HuH-7.5 (cell line): ENCODE measurements at regions not wholly inside any gene's neighbourhood (a gene's known extent, or its start where the extent isn't known, plus 50 kb on each side); places are given as distances from the start of the nearest gene placed in this dataset.

Experiments
- DNase-seq: peaks from one replicate; pipeline ENCODE4 v3.0.0; 2011; ENCODE audit warnings: low spot score

DNA sequence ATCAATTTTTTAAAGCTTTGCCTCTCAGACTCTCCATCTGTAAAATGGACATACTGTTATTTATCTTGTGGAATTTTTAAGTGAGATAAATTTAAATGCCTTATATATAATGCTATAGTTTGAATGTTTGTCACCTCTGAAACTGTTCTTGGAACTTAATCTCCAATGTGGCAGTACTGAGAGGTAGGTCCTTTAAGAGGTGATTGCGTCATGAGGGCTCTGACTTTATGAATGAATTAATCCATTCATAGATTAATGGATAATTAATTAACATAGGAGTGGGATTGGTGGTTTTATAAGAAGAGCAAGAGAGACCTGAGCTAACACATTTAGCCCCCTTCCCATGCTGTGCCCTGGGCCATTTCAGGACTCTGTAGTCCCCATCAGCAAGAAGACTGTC is 326.3 kb upstream of the TSHZ2 start:
- no peak for DNase-seq

- no peak for DNase-seq
These were observed 329.1 kb upstream of the TSHZ2 start for GRCh38 chr20:52643034-52643433.

GRCh38 chr20:52637201-52637600 is 335.0 kb upstream of the TSHZ2 start:
- DNase-seq: no peak

- DNase-seq: no peak
These were observed 340.7 kb upstream of the TSHZ2 start for GRCh38 chr20:52631469-52631868.

DNA sequence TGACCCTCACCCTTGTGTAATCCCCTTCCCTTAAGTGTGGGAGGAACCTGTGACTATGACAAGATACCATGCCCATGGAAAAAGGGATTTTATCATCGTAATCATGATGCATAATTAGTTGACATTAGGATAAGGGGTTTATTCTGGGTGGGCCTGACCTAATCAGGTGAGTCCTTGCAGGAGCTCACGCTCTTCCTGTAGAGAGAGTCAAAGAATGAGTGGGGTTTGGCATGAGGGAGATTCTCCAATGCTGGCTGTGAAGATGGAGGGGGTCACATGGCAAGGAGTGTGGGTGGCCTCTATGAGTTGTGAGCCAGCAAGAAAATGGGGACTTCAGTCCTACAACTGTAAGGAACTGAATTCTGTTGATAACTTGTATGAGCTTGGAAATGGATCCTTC is 342.0 kb upstream of the TSHZ2 start:
- no peak for DNase-seq

GRCh38 chr20:52624281-52624680 is 347.9 kb upstream of the TSHZ2 start:
- DNase-seq: no peak

- no peak for DNase-seq
These were observed 350.1 kb upstream of the TSHZ2 start for GRCh38 chr20:52622081-52622480.

GRCh38 chr20:52621401-52621800 is 350.8 kb upstream of the TSHZ2 start:
- DNase-seq: no peak

DNA sequence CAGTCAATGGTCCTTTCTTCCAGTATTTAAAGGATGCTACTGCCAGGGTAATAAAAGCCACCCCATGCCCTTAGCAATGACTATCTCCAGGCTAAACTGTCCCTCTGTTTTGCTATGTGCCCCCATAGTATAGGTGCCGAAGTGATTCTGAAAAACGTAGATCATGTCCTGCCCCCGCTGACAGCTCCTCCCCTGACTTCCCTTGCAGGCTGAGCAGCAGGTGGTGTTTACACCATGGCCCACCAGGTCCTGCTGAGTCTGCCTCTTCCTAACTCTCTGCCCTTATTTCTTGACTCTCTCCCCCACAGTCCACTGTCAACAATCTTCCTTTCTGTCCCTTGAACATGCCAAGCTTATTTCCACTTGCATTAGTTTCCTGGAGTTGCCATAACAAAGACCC is 352.5 kb upstream of the TSHZ2 start:
- no peak for DNase-seq

DNA sequence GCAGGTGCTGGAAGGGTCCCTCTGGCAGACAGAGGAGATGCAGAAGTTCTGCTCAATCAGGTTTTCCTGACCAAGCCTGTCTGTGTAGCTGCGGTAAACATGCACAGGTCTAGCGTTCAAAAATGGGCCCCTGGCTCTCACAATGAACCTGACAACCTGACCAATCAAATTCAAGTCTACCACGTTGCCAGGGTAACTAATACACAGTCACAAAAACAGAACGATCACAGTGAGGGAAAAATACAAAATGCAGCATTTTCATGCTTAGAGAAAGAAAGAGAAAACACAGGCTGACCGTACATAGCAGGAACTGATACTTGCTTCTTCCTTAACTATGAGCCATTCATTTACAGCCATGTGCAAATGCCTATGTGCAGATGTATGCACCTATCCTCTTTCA is 353.1 kb upstream of the TSHZ2 start:
- DNase-seq: no peak

DNA sequence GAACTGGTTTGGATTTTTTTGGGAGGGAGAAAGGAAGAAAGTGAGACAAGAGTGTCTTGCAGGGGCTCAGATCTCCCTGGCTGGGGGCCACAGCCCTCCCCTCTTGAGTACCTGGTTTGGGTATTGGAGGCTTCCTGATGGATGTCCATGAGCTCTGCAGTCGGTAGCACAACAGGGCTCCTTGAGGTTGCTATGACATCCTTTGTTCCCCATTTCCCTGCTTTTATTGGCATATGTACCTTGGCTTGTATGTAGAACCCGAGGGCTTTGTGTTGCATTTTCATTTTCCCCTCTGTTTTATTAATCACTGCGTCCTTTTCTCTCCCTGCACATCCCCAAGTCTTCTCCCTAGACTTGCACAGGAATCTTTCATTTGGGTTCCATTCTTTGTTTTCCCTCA is 355.5 kb upstream of the TSHZ2 start:
- no peak for DNase-seq

GRCh38 chr20:52614051-52614863 is 357.9 kb upstream of the TSHZ2 start:
- DNase-seq: no peak

- no peak for DNase-seq
These were observed 360.0 kb upstream of the TSHZ2 start for GRCh38 chr20:52612046-52612632.

GRCh38 chr20:52610749-52611148 is 361.4 kb upstream of the TSHZ2 start:
- no peak for DNase-seq

- DNase-seq: no peak
These were observed 370.7 kb upstream of the TSHZ2 start for GRCh38 chr20:52601295-52601971.

DNA sequence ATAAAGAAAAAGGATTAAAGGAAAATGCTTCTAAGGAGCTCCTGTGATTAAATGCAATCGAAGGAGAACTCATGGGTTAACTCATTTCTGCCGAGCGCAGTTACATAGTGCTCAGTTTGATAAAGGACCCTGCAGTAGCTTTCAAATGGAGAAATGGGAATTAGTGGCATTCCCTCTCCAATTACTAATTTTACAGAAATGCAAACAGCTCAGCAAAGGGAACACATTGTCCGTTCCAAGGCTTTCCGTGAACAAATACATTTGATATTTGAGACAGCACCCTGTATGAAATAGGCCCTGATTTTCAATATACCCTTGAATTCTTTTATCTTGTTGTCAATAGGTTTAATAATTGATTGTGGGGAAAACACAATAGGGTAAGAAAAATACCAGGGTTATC is 375.9 kb upstream of the TSHZ2 start:
- no peak for DNase-seq

DNA sequence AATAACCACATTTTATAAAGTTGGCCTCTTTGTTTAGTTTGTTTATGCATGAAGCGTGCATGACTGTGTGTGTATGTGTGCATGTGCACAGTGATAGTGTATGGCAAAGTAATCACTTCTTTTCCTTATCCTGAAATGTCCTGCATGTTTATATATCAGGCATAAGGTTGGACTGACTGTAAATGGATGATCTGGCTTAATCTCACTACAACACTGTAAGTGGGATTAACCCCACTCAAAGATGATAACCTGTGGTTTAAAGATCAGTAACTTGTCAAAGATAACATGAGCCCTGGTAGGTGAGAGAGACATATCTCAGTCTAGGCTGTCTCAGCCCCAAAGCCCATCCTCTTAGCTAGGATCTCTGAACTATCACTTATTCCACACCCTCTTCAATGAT is 376.6 kb upstream of the TSHZ2 start:
- DNase-seq: no peak

DNA sequence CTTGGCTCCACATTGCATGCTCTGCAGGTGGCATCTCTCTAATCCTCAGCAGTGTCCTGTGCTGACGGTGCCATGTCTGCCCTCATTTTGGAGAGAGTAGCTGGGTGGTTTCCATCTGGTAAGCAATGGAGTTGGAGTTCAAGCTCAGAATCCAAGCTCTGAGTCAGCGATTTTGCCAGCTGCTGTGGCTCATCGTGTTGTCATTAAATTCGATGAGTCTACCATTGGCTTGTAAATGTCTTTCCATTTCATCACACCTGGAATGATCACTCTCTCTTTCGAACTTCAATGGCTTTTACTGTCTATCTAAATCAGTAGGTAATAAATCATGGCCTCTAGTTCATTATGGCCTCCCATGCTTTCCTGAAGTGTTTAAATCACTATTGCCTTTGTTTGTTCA is 378.5 kb upstream of the TSHZ2 start:
- DNase-seq: no peak

- no peak for DNase-seq
These were observed 379.6 kb upstream of the TSHZ2 start for GRCh38 chr20:52592567-52592966.

DNA sequence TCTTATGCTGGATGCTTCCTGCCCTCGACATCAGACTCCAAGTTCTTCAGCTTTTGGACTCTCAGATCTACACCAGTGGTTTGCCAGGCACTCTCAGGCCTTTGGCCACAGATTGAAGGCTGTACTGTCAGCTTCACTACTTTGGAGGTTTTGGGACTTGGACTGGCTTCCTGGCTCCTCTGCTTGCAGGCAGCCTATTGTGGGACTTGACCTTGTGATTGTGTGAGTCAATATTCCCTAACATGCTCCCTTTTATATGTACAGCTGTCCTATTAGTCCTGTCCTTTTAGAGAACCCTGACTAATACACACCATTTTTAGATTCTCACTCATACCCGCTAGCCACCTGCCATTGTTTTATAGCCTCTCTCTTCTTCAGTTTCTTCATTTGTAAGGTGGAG is 382.1 kb upstream of the TSHZ2 start:
- DNase-seq: no peak

GRCh38 chr20:52589251-52589812 is 382.8 kb upstream of the TSHZ2 start:
- DNase-seq: no peak

DNA sequence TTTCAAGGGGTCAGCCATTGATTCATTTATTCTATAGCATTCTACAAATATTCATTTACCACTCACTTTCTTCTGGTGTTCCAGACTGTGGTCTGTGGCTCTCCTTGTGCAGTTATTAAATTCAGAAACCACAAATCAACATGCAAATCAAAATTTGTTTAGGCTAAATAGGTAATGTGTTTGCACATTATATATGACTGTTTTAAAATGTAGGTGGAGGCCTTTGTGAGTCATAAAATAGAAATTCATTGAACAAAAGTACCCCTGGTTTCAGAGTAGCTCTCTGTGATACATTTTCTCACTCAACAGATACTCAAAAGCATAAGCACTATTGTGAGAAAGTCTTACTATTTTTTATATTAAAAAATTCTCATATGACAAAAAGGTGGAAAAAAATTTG is 385.5 kb upstream of the TSHZ2 start:
- DNase-seq: no peak

GRCh38 chr20:52585333-52585732 is 386.8 kb upstream of the TSHZ2 start:
- DNase-seq: no peak
